ENCODE measurements at regions not wholly inside any gene's neighbourhood (a gene's known extent, or its start where the extent isn't known, plus 50 kb on each side); places are given as distances from the start of the nearest gene placed in this dataset.

GRCh38 chr5:10904862-10905432, 143.9 kb upstream of the DAP start:
- WGBS (ENCODE audit: low lambda C conversion rate), result 30% methylated on average over 3 of the region's 3 CpGs

More at GRCh38 chr5:10904862-10905432, 143.9 kb upstream of the DAP start:
- Histone ChIP-seq H3K9me3 (no peaks in the 10 kb centered on the region), H3K27me3 (ENCODE audit: insufficient read depth) (no peaks in the 10 kb centered on the region), H3K4me1 (ENCODE audit: control insufficient read depth in 1 of 2, insufficient read depth in 2 of 2, low read depth in 1 of 2, low read length in 1 of 2) (0 out of 4 replicates have a peak, but pooled peaks cover 0 to 6% of the 10 kb centered on the region in 2 experiments), H3K4me2 (no peak overlapping the region), H3K4me3 (ENCODE audit: low read depth in 2 of 2, low read length in 1 of 2) (no peak overlapping the region), H3K27ac (ENCODE audit: low read depth in 2 of 2, low read length in 1 of 2) (no peak overlapping the region), H3K9me2 (no peaks in the 10 kb centered on the region), H3K36me3 (replicated peaks in 1 of 2; ENCODE audit: control insufficient read depth in 1 of 2, insufficient read depth in 2 of 2, low read length in 1 of 2) (no peaks in the 10 kb centered on the region), H3K79me2 (ENCODE audit: insufficient read depth) (no peaks in the 10 kb centered on the region), H2AFZ (ENCODE audit: low read depth) (no peak overlapping the region), H3K9ac (no peak overlapping the region), H3F3A (replicated peaks; ENCODE audit: insufficient read depth) (no peaks in the 10 kb centered on the region), H4K20me1 (ENCODE audit: insufficient read depth) (no peaks in the 10 kb centered on the region)
- ChIA-PET CTCF (no interaction called here), POLR2A (no interaction called here)
- TF ChIP-seq JUND (IDR thresholded peaks at IDR 0.05) (no peak), GABPA (IDR thresholded peaks at IDR 0.05; ENCODE audit: low read depth) (no peak), NFIC (IDR thresholded peaks at IDR 0.05; ENCODE audit: borderline replicate concordance) (no peak), ELF1 (IDR thresholded peaks at IDR 0.05) (no peak), ZBTB33 (IDR thresholded peaks at IDR 0.05; ENCODE audit: borderline replicate concordance, low read depth) (no peak), IRF3 (IDR thresholded peaks at IDR 0.05; ENCODE audit: low read depth, low read length) (no peak), GATA2 (CRISPR knock-in tag; IDR thresholded peaks at IDR 0.05) (no peak), POLR2AphosphoS5 (IDR thresholded peaks at IDR 0.05; ENCODE audit: low read depth, low read length) (no peak), SIN3A (IDR thresholded peaks at IDR 0.05; ENCODE audit: borderline replicate concordance, low read depth, low read length) (no peak), EP300 (IDR thresholded peaks at IDR 0.05; ENCODE audit: borderline replicate concordance in 1 of 2, low read depth in 1 of 2, low read length in 1 of 2) (no peak), CTCF (IDR thresholded peaks at IDR 0.05) (no peak)
- no peak for DNase-seq

Measured in SK-N-SH (cell line).